B cell (primary cell): ENCODE measurements at regions not wholly inside any gene's neighbourhood (a gene's known extent, or its start where the extent isn't known, plus 50 kb on each side); places are given as distances from the start of the nearest gene placed in this dataset.

Source experiments
- ATAC-seq: fragments of 200-7000 bp; cut with Tn5 transposase; one replicate; pipeline ENCODE4 v1.10.0; 2021; ENCODE audit warnings: low read depth, mild to moderate bottlenecking, moderate number of reproducible peaks, moderate library complexity
- CTCF ChIA-PET: fragments of 350-600 bp; sonication (Branson Sonifier 250); formaldehyde crosslinking; loops from one replicate; lab custom pipeline; 2021; ENCODE audit warnings: antibody characterized with exemption, inconsistent platforms; lab: Charles Lee
- POLR2A ChIA-PET: fragments of 350-600 bp; sonication (Branson Sonifier 250); formaldehyde crosslinking; loops from one replicate; lab custom pipeline; 2021; ENCODE audit warnings: antibody characterized with exemption; lab: Charles Lee
- DNase-seq: peaks from one replicate; pipeline ENCODE4 v3.0.0; 2013
- H2AFZ ChIP-seq: 2 replicates; pipeline ENCODE4 v1.6.1; 2012; ENCODE audit warnings: mild to moderate bottlenecking, low read depth, low read length; ENCODE audit not compliant: insufficient read depth, poor library complexity, severe bottlenecking
- H3K27ac ChIP-seq, 2 donors: 1 replicate in 1 of 2; 2 replicates in 1 of 2; pipeline ENCODE4 v1.5.1; 2012 to 2013; ENCODE audit warnings: low read length in 2 of 2, mild to moderate bottlenecking in 2 of 2, moderate library complexity in 1 of 2
- H3K27me3 ChIP-seq, 4 experiments: fragments of 200-600 bp in 1 of 4; sonication (generic) in 1 of 4; replicated peaks in 1 of 4; 1 replicate in 2 of 4; 2 replicates in 2 of 4; pipeline versions ENCODE4 v1.6.1 to v1.7.0; 2013 to 2016; ENCODE audit warnings: low read length in 3 of 4, mild to moderate bottlenecking in 2 of 4, mixed read lengths in 1 of 4, moderate library complexity in 1 of 4; ENCODE audit not compliant: insufficient read depth in 4 of 4, control insufficient read depth in 3 of 4; ENCODE audit errors: control extremely low read depth in 1 of 4
- H3K36me3 ChIP-seq, 2 experiments: replicated peaks in 1 of 2; 1 replicate in 1 of 2; 2 replicates in 1 of 2; pipeline versions ENCODE4 v1.6.1 to v1.7.1; 2013; ENCODE audit warnings: low read length in 1 of 2; ENCODE audit not compliant: insufficient read depth in 2 of 2, control insufficient read depth in 1 of 2; ENCODE audit errors: control extremely low read depth in 1 of 2, extremely low read depth in 1 of 2
- H3K4me1 ChIP-seq, 2 donors: fragments of 200-600 bp in 1 of 2; sonication (generic) in 1 of 2; 1 replicate in 1 of 2; 2 replicates in 1 of 2; pipeline versions ENCODE4 v1.5.1 to v1.6.1; 2013 to 2017; ENCODE audit warnings: low read length in 2 of 2; ENCODE audit not compliant: control insufficient read depth in 2 of 2, insufficient read depth in 2 of 2
- H3K4me2 ChIP-seq: replicated peaks from 2 replicates; pipeline ENCODE3; 2012; ENCODE audit warnings: mild to moderate bottlenecking, low read depth, low read length; ENCODE audit not compliant: poor library complexity, severe bottlenecking
- H3K4me3 ChIP-seq, 5 experiments: fragments of 200-600 bp in 1 of 5; sonication (generic) in 1 of 5; 1 replicate in 3 of 5; 2 replicates in 2 of 5; pipeline versions ENCODE4 v1.5.1 to v1.7.0; 2011 to 2016; ENCODE audit warnings: low read length in 4 of 5, mild to moderate bottlenecking in 4 of 5, low read depth in 2 of 5, control low read depth in 1 of 5, moderate library complexity in 1 of 5; ENCODE audit not compliant: insufficient read depth in 1 of 5; ENCODE audit errors: control extremely low read depth in 1 of 5, extremely low read depth in 1 of 5
- H3K79me2 ChIP-seq: fragments of 200-600 bp; sonication (generic); one replicate; pipeline ENCODE4 v1.6.0; 2016; ENCODE audit warnings: low read length; ENCODE audit not compliant: control insufficient read depth, insufficient read depth
- H3K9ac ChIP-seq: fragments of 200-600 bp; sonication (generic); 2 replicates; pipeline ENCODE4 v1.6.1; 2017; ENCODE audit warnings: mild to moderate bottlenecking, low read length, moderate library complexity
- H3K9me3 ChIP-seq, 3 donors: one replicate each; pipeline versions ENCODE4 v1.6.1 to v1.7.1; 2013; ENCODE audit warnings: low read length in 2 of 3; ENCODE audit not compliant: control insufficient read depth in 2 of 3, insufficient read depth in 1 of 3; ENCODE audit errors: control extremely low read depth in 1 of 3
- H4K20me1 ChIP-seq: 2 replicates; pipeline ENCODE4 v1.6.0; 2012; ENCODE audit warnings: mild to moderate bottlenecking, low read length; ENCODE audit not compliant: insufficient read depth, control insufficient read depth, poor library complexity, severe bottlenecking
- H3K27ac Mint-ChIP-seq: one replicate; pipeline ENCODE4 v1.8.0; 2021; ENCODE audit warnings: mixed read lengths
- H3K27me3 Mint-ChIP-seq: one replicate; pipeline ENCODE4 v1.8.0; 2021; ENCODE audit warnings: mixed read lengths
- H3K4me1 Mint-ChIP-seq: one replicate; pipeline ENCODE4 v1.8.0; 2021; ENCODE audit warnings: mixed read lengths
- H3K4me3 Mint-ChIP-seq: one replicate; pipeline ENCODE4 v1.8.0; 2021; ENCODE audit warnings: mixed read lengths
- H3K9me3 Mint-ChIP-seq: one replicate; pipeline ENCODE4 v1.8.0; 2022; ENCODE audit warnings: mixed read lengths; ENCODE audit not compliant: insufficient read depth
- EZH2 ChIP-seq: IDR thresholded peaks from 2 replicates; pipeline ENCODE4 v1.6.1; 2012; ENCODE audit warnings: borderline replicate concordance, low read depth, mild to moderate bottlenecking, moderate library complexity, low read length; ENCODE audit not compliant: insufficient read depth, poor library complexity, severe bottlenecking
- WGBS: methylation state at CpG from one replicate; pipeline ENCODE4 v1.1.5; 2013; ENCODE audit warnings: missing lambda C conversion rate; ENCODE audit not compliant: insufficient coverage; 5-methylcytosine and 5-hydroxymethylcytosine counted together
- intact Hi-C: fragments of 100-400 bp; cut with micrococcal nuclease; formaldehyde crosslinking; loops from one replicate; pipeline ENCODE4 v1.10.0; 2022
- TF ChIP-seq, protein P1 (sequence below): fragments of 200-600 bp; IDR thresholded peaks from one replicate; pipeline ENCODE4 v1.8.0; 2022; ENCODE audit warnings: antibody characterized with exemption, mild to moderate bottlenecking

DNA sequence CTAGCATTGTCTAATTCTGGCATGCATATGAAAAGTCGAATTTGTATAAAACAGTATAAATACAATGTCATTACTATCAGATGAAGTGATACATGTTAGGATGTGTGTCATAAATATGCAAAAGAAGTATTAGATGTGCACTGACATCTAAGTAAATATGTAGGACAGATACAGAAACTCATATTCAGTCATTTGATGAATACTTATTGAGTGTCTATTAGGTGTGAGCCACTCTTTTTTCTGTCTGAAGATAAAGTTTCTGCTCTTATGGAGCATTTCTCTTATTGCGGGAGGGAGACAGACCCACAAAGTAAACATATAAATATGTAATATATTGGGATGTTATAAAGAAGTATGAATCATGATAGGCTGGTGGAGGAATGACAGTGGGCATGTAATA, 426.6 kb upstream of the B3GALT2 start:
- WGBS = no CpG with 5 or more reads among the region's 2 CpGs
- Histone ChIP-seq H3K4me2 (no peak overlapping the region), H4K20me1 (no peaks in the 10 kb centered on the region), H3K27me3 (no peaks in the 10 kb centered on the region), H3K79me2 (no peaks in the 10 kb centered on the region), H3K27ac (no peak overlapping the region), H3K4me3 (no peak overlapping the region), H3K4me1 (peaks cover 4 to 5% of the 10 kb centered on the region in 2 donors), H3K9me3 (peaks cover 0 to 4% (median 0%) of the 10 kb centered on the region in 3 donors), H3K36me3 (no peaks in the 10 kb centered on the region), H2AFZ (no peak overlapping the region), H3K9ac (no peak overlapping the region)
- Mint-ChIP-seq H3K27ac (no peak overlapping the region), H3K27me3 (peaks cover 7% of the 10 kb centered on the region), H3K9me3 (peaks cover 8% of the 10 kb centered on the region), H3K4me1 (peaks cover 5% of the 10 kb centered on the region), H3K4me3 (no peak overlapping the region)
- ATAC-seq = no peak
- no peak for TF ChIP-seq EZH2
- TF ChIP-seq, protein P1, sequence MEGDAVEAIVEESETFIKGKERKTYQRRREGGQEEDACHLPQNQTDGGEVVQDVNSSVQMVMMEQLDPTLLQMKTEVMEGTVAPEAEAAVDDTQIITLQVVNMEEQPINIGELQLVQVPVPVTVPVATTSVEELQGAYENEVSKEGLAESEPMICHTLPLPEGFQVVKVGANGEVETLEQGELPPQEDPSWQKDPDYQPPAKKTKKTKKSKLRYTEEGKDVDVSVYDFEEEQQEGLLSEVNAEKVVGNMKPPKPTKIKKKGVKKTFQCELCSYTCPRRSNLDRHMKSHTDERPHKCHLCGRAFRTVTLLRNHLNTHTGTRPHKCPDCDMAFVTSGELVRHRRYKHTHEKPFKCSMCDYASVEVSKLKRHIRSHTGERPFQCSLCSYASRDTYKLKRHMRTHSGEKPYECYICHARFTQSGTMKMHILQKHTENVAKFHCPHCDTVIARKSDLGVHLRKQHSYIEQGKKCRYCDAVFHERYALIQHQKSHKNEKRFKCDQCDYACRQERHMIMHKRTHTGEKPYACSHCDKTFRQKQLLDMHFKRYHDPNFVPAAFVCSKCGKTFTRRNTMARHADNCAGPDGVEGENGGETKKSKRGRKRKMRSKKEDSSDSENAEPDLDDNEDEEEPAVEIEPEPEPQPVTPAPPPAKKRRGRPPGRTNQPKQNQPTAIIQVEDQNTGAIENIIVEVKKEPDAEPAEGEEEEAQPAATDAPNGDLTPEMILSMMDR = no peak
- intact Hi-C loops = no loop called here
- ChIA-PET CTCF (no interaction called here), POLR2A (no interaction called here)
- no peak for DNase-seq

DNA sequence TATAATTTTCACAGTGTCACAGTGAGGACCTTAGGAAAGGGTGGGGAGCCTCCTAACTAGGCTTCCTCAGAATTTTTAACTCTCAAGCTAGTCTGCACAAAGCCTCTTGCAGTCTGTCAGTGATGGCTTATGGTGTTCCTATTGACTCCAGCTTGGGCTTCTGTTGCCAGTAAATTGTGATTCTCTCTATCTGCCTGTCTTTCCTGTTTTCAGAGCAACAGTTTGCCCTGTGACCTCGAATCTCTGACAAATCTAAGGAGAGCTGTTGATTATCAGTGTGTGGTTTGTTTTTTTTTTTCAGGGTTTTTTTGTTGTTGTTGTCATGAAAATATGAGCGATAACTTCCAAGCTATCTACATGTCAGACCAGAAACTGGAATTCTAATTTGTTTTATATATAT, 423.2 kb upstream of the B3GALT2 start:
- H3K4me1 Mint-ChIP-seq = peaks cover 5% of the 10 kb centered on the region
- ATAC-seq = no peak
- intact Hi-C loops = no loop called here
- Histone ChIP-seq H3K4me1 (peaks cover 4 to 5% of the 10 kb centered on the region in 2 donors), H3K27me3 (no peaks in the 10 kb centered on the region), H4K20me1 (no peaks in the 10 kb centered on the region), H3K4me3 (no peak overlapping the region), H3K9ac (no peak overlapping the region), H3K4me2 (no peak overlapping the region), H3K9me3 (peaks cover 0 to 4% (median 0%) of the 10 kb centered on the region in 3 donors), H3K79me2 (no peaks in the 10 kb centered on the region), H2AFZ (peak overlapping the region; percentile 27), H3K27ac (no peak overlapping the region), H3K36me3 (no peaks in the 10 kb centered on the region)
- peaks cover 8% of the 10 kb centered on the region for H3K9me3 Mint-ChIP-seq
- TF ChIP-seq, protein P1 = no peak
- no peak for TF ChIP-seq EZH2
- WGBS = no CpG with 5 or more reads among the region's 2 CpGs
- no peak for DNase-seq
- ChIA-PET POLR2A (no interaction called here), CTCF (no interaction called here)
- peaks cover 7% of the 10 kb centered on the region for H3K27me3 Mint-ChIP-seq
- no peak overlapping the region for H3K27ac Mint-ChIP-seq
- no peak overlapping the region for H3K4me3 Mint-ChIP-seq
